GM12892 (cell line): ENCODE measurements at regions not wholly inside any gene's neighbourhood (a gene's known extent, or its start where the extent isn't known, plus 50 kb on each side); places are given as distances from the start of the nearest gene placed in this dataset.

Experiments used
- DNase-seq: peaks from one replicate; pipeline ENCODE4 v3.0.0; 2011; ENCODE audit not compliant: insufficient read length
- FAIRE-seq: peaks from 2 replicates; lab custom pipeline; 2011; peaks lifted over from hg19 to GRCh38; lab: Jason Lieb, UNC
- POLR2A ChIP-seq: IDR thresholded peaks from 2 replicates; pipeline ENCODE4 v1.6.1; 2011; ENCODE audit warnings: low read depth, low read length, control low read depth
- POLR2AphosphoS5 ChIP-seq: IDR thresholded peaks from 2 replicates; pipeline ENCODE4 v1.6.1; 2011; ENCODE audit warnings: low read depth, low read length, control low read depth
- TAF1 ChIP-seq: IDR thresholded peaks from 2 replicates; pipeline ENCODE4 v1.6.1; 2011; ENCODE audit warnings: low read depth, mild to moderate bottlenecking, control low read depth, low read length, borderline replicate concordance

- FAIRE-seq: no peak
- DNase-seq: no peak
- TF ChIP-seq TAF1 (no peak), POLR2AphosphoS5 (no peak), POLR2A (no peak)
These were observed 56.0 kb upstream of the CCDC190 start for GRCh38 chr1:162916821-162917613.

- FAIRE-seq: no peak
These were observed 55.4 kb upstream of the CCDC190 start for GRCh38 chr1:162916407-162916806.

GRCh38 chr1:162914601-162915000 is 53.6 kb upstream of the CCDC190 start:
- DNase-seq (no peak), FAIRE-seq (no peak)
- no peak for TF ChIP-seq POLR2AphosphoS5

More at GRCh38 chr1:162916407-162916806, 55.4 kb upstream of the CCDC190 start:
- DNase-seq: no peak
- TF ChIP-seq POLR2A (no peak), TAF1 (no peak), POLR2AphosphoS5 (no peak)

- no peak for FAIRE-seq
- no peak for DNase-seq
- TF ChIP-seq POLR2AphosphoS5 (no peak), TAF1 (no peak), POLR2A (no peak)
These were observed 52.4 kb upstream of the CCDC190 start for GRCh38 chr1:162913345-162913744.

- DNase-seq: no peak
- no peak for FAIRE-seq
- TF ChIP-seq TAF1 (no peak), POLR2AphosphoS5 (no peak), POLR2A (no peak)
These were observed 51.2 kb upstream of the CCDC190 start for GRCh38 chr1:162912061-162912667.
